K562 (cell line): ENCODE measurements at regions not wholly inside any gene's neighbourhood (a gene's known extent, or its start where the extent isn't known, plus 50 kb on each side); places are given as distances from the start of the nearest gene placed in this dataset.

ENCODE experiments used
- CREB1 ChIP-seq, 2 experiments: sonication (generic) in 1 of 2; formaldehyde crosslinking in 1 of 2; IDR thresholded peaks; 2 replicates each; pipeline versions ENCODE4 v1.6.1 to v1.8.0; 2012 to 2022; ENCODE audit warnings: inconsistent platforms in 1 of 2, mild to moderate bottlenecking in 1 of 2, missing genetic modification reagents in 1 of 2, moderate library complexity in 1 of 2
- DDX20 ChIP-seq: fragments of 450-650 bp; IDR thresholded peaks from 2 replicates; pipeline ENCODE4 v1.6.1; 2016; ENCODE audit warnings: missing genetic modification characterization, low read depth, mild to moderate bottlenecking, missing compliant biosample characterization, moderate library complexity
- MTF1 ChIP-seq: fragments of 250-450 bp; sonication (Bioruptor Pico); IDR thresholded peaks from 2 replicates; pipeline ENCODE4 v1.9.0; 2021; ENCODE audit warnings: moderate library complexity, mild to moderate bottlenecking, inconsistent platforms, borderline replicate concordance
- POLR2A ChIP-seq: fragments of 450-650 bp; conservative IDR thresholded peaks from 2 replicates; pipeline ENCODE4 v1.6.1; 2016
- XRCC5 ChIP-seq: fragments of 200-400 bp; formaldehyde crosslinking; IDR thresholded peaks from 2 replicates; pipeline ENCODE4 v1.6.1; 2017; ENCODE audit warnings: low read depth, mild to moderate bottlenecking, low read length
- ZNF23 ChIP-seq: fragments of 250-450 bp; sonication (Bioruptor Pico); IDR thresholded peaks from 2 replicates; pipeline ENCODE4 v1.4.0; 2020; ENCODE audit warnings: mild to moderate bottlenecking
- TF ChIP-seq, protein P1 (sequence below), 2 experiments: fragments of 450-650 bp in 1 of 2; IDR thresholded peaks; 2 replicates each; pipeline ENCODE4 v1.6.1; 2011 to 2017; ENCODE audit warnings: low read depth in 2 of 2, antibody characterized with exemption in 1 of 2, borderline replicate concordance in 1 of 2, low read length in 1 of 2, mild to moderate bottlenecking in 1 of 2, mixed read lengths in 1 of 2; ENCODE audit not compliant: control insufficient read depth in 1 of 2
- TF ChIP-seq, protein P2 (sequence below), 3 experiments: IDR thresholded peaks in 2 of 3; conservative IDR thresholded peaks in 1 of 3; 2 replicates each; pipeline ENCODE4 v1.5.1; 2011 to 2012; ENCODE audit warnings: low read length in 3 of 3, mild to moderate bottlenecking in 3 of 3, control low read depth in 2 of 3, improper control_type of control experiment in 1 of 3, inconsistent platforms in 1 of 3, low read depth in 1 of 3, mixed read lengths in 1 of 3, moderate library complexity in 1 of 3; ENCODE audit not compliant: insufficient read depth in 2 of 3

DNA sequence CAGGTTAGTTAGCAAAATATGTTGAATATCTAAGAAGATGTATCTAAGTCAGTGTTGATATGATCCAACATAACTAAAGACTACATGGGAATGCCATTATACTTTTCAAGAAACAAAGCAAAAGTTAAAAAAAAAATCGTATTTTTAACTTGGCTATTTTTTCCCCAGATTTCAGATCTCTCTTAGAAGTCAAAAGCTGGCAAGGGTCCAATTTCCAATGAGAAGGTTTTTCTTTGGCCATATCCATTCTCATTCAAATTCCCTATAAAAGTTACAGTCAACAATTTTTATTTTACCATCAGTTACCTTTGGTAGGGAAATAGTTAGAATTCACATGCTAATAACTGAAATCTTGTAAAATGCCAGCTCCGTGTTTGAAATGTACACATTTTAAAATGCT is 70.5 kb upstream of the FAT3 start:
- TF ChIP-seq, protein P1, sequence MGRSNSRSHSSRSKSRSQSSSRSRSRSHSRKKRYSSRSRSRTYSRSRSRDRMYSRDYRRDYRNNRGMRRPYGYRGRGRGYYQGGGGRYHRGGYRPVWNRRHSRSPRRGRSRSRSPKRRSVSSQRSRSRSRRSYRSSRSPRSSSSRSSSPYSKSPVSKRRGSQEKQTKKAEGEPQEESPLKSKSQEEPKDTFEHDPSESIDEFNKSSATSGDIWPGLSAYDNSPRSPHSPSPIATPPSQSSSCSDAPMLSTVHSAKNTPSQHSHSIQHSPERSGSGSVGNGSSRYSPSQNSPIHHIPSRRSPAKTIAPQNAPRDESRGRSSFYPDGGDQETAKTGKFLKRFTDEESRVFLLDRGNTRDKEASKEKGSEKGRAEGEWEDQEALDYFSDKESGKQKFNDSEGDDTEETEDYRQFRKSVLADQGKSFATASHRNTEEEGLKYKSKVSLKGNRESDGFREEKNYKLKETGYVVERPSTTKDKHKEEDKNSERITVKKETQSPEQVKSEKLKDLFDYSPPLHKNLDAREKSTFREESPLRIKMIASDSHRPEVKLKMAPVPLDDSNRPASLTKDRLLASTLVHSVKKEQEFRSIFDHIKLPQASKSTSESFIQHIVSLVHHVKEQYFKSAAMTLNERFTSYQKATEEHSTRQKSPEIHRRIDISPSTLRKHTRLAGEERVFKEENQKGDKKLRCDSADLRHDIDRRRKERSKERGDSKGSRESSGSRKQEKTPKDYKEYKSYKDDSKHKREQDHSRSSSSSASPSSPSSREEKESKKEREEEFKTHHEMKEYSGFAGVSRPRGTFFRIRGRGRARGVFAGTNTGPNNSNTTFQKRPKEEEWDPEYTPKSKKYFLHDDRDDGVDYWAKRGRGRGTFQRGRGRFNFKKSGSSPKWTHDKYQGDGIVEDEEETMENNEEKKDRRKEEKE (IDR thresholded peaks at IDR 0.05; ENCODE audit: borderline replicate concordance in 1 of 2, control insufficient read depth in 1 of 2, low read depth in 2 of 2, low read length in 1 of 2) = no peak
- no peak for TF ChIP-seq POLR2A
- TF ChIP-seq MTF1 (CRISPR knock-in tag) = no peak
- TF ChIP-seq, protein P2, sequence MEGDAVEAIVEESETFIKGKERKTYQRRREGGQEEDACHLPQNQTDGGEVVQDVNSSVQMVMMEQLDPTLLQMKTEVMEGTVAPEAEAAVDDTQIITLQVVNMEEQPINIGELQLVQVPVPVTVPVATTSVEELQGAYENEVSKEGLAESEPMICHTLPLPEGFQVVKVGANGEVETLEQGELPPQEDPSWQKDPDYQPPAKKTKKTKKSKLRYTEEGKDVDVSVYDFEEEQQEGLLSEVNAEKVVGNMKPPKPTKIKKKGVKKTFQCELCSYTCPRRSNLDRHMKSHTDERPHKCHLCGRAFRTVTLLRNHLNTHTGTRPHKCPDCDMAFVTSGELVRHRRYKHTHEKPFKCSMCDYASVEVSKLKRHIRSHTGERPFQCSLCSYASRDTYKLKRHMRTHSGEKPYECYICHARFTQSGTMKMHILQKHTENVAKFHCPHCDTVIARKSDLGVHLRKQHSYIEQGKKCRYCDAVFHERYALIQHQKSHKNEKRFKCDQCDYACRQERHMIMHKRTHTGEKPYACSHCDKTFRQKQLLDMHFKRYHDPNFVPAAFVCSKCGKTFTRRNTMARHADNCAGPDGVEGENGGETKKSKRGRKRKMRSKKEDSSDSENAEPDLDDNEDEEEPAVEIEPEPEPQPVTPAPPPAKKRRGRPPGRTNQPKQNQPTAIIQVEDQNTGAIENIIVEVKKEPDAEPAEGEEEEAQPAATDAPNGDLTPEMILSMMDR (IDR thresholded peaks at IDR 0.05 in 2 of 3, conservative IDR thresholded peaks at IDR 0.05 in 1 of 3; ENCODE audit: insufficient read depth in 2 of 3, low read depth in 1 of 3, low read length in 3 of 3) = no peak
- no peak for TF ChIP-seq DDX20
- TF ChIP-seq XRCC5 = no peak
- no peak for TF ChIP-seq ZNF23 (CRISPR knock-in tag)
- TF ChIP-seq CREB1 (IDR thresholded peaks at IDR 0.05) = no peak
- no peak for TF ChIP-seq CREB1 (CRISPR knock-in tag; IDR thresholded peaks at IDR 0.05)
